ENCODE measurements at regions not wholly inside any gene's neighbourhood (a gene's known extent, or its start where the extent isn't known, plus 50 kb on each side); places are given as distances from the start of the nearest gene placed in this dataset.
"Not testable (repeated sequence)": the region's sequence is repeated elsewhere in the genome, so short reads cannot be mapped to it uniquely, and the experiment has no call there.

- Histone ChIP-seq H3K27me3 (ENCODE audit: control insufficient read depth in 1 of 2, insufficient read depth in 2 of 2, low read length in 2 of 2) (no peaks in the 10 kb centered on the region), H3K9me3 (ENCODE audit: low read length) (no peaks in the 10 kb centered on the region), H3K4me1 (ENCODE audit: insufficient read depth, low read length) (no peaks in the 10 kb centered on the region), H4K20me1 (ENCODE audit: insufficient read depth, low read length) (no peaks in the 10 kb centered on the region), H3K9ac (ENCODE audit: insufficient read depth, low read depth, low read length) (no peak overlapping the region), H3K79me2 (ENCODE audit: insufficient read depth, low read length) (no peaks in the 10 kb centered on the region), H3K4me3 (replicated peaks in 1 of 3; ENCODE audit: insufficient read depth in 1 of 3, low read depth in 2 of 3, low read length in 3 of 3) (no peak overlapping the region), H3K27ac (ENCODE audit: extremely low read length, insufficient read depth, low read length) (no peak overlapping the region), H3K4me2 (ENCODE audit: low read depth, low read length) (no peak overlapping the region), H2AFZ (ENCODE audit: low read length) (no peak overlapping the region), H3K36me3 (replicated peaks in 1 of 2; ENCODE audit: control insufficient read depth in 1 of 2, insufficient read depth in 2 of 2, low read length in 2 of 2) (no peaks in the 10 kb centered on the region)
- 18% methylated on average over 4 of the region's 4 CpGs for WGBS (ENCODE audit: low lambda C conversion rate)
- in situ Hi-C loops (cut with HindIII; ENCODE audit: extremely low pct_ligation_motif_present, low pct_unique_long_range_greater_than_20kb) (no loop called here), intact Hi-C loops (cut with micrococcal nuclease; ENCODE audit: unreplicated experiment) (no loop called here)
- FAIRE-seq (no peak), DNase-seq (ENCODE audit: low spot score) (no peak), ATAC-seq (no peak)
- ChIA-PET CTCF (ENCODE audit: low intra/inter-chr PET ratio, low total read pairs) (no interaction called here), POLR2A (no interaction called here)
- no TSS peak for BruUV-seq (replicated peaks)
- TF ChIP-seq ZSCAN20 (CRISPR knock-in tag; IDR thresholded peaks at IDR 0.05; ENCODE audit: borderline replicate concordance), result no peak
- no peak for TF ChIP-seq ZNF652 (CRISPR knock-in tag; IDR thresholded peaks at IDR 0.05; ENCODE audit: borderline replicate concordance, low read depth)
- no peak for TF ChIP-seq ZNF660 (CRISPR knock-in tag; IDR thresholded peaks at IDR 0.05; ENCODE audit: borderline replicate concordance, low read depth)
- no peak for TF ChIP-seq ZNF557 (CRISPR knock-in tag; IDR thresholded peaks at IDR 0.05)
- TF ChIP-seq MTA1 (CRISPR knock-in tag; IDR thresholded peaks at IDR 0.05; ENCODE audit: borderline replicate concordance), result no peak
- no peak for TF ChIP-seq ZNF577 (CRISPR knock-in tag; IDR thresholded peaks at IDR 0.05; ENCODE audit: borderline replicate concordance, low read depth)
- no peak for TF ChIP-seq ZNF570 (CRISPR knock-in tag; IDR thresholded peaks at IDR 0.05; ENCODE audit: borderline replicate concordance)
- no peak for TF ChIP-seq MXD4 (CRISPR knock-in tag; IDR thresholded peaks at IDR 0.05)
- no peak for TF ChIP-seq CREM (IDR thresholded peaks at IDR 0.05)
- TF ChIP-seq CREM (CRISPR knock-in tag; IDR thresholded peaks at IDR 0.05), result no peak
- TF ChIP-seq JUN (CRISPR knock-in tag; IDR thresholded peaks at IDR 0.05), result no peak
- TF ChIP-seq SIN3B (IDR thresholded peaks at IDR 0.05; ENCODE audit: low read length), result no peak
- TF ChIP-seq KLF11 (CRISPR knock-in tag; IDR thresholded peaks at IDR 0.05), result no peak
These were observed 431.2 kb upstream of the GRAMD2B start for GRCh38 chr5:125992050-125992449.

GRCh38 chr5:125999271-126000030, 423.8 kb upstream of the GRAMD2B start:
- DNase-seq (ENCODE audit: low spot score); FAIRE-seq; H3K27me3 ChIP-seq (ENCODE audit: control insufficient read depth in 1 of 2, insufficient read depth in 2 of 2, low read length in 2 of 2); POLR2A ChIA-PET; BruUV-seq (replicated peaks); H3K36me3 ChIP-seq (replicated peaks in 1 of 2; ENCODE audit: control insufficient read depth in 1 of 2, insufficient read depth in 2 of 2, low read length in 2 of 2); ATAC-seq; H3K4me1 ChIP-seq (ENCODE audit: insufficient read depth, low read length); H4K20me1 ChIP-seq (ENCODE audit: insufficient read depth, low read length); H3K9ac ChIP-seq (ENCODE audit: insufficient read depth, low read depth, low read length); intact Hi-C loops (cut with micrococcal nuclease; ENCODE audit: unreplicated experiment); H3K27ac ChIP-seq (ENCODE audit: extremely low read length, insufficient read depth, low read length); H3K4me2 ChIP-seq (ENCODE audit: low read depth, low read length); H3K79me2 ChIP-seq (ENCODE audit: insufficient read depth, low read length); H2AFZ ChIP-seq (ENCODE audit: low read length); in situ Hi-C loops (cut with HindIII; ENCODE audit: extremely low pct_ligation_motif_present, low pct_unique_long_range_greater_than_20kb); H3K9me3 ChIP-seq (ENCODE audit: low read length); CTCF ChIA-PET (ENCODE audit: low intra/inter-chr PET ratio, low total read pairs); H3K4me3 ChIP-seq (replicated peaks in 1 of 3; ENCODE audit: insufficient read depth in 1 of 3, low read depth in 2 of 3, low read length in 3 of 3): not testable (repeated sequence)
- WGBS (ENCODE audit: low lambda C conversion rate), result 27% methylated on average over 5 of the region's 5 CpGs

Data from HepG2 (cell line).